ENCODE measurements at regions not wholly inside any gene's neighbourhood (a gene's known extent, or its start where the extent isn't known, plus 50 kb on each side); places are given as distances from the start of the nearest gene placed in this dataset.

DNA sequence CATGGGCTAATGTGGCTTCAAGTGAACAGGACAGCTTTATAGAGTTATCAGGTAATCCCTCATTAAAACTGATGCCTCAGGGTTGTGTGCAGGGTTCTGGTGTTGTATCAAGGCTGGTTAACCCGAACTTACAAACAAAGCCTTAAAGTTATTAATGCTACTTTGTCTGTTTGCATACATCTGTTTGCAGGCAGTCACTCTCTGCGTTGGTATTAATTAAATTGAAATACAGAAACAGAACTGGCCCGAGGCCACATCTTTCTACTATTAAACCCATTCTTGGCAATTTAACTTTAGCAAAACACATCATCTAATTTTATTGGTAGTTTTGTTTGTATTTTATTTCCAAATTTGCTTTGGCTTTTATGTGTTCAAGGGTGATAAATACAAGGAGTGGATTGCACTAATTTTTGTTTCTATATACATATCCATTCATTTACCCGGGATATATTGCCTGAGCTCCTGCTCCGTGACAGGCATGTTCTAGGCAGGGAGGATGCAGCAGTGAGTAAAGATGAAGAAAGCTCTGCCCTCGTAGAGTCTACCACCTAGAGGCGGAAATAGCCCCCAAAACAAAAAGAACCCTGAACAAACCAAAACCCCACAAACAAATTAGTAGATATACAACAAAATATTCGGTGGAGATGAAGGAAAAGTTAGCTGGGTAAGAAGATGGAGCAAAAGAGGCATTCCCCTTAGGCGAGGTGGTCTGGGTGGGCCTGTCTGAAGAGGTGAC, 164.2 kb downstream of the MACROH2A1 start:
- peaks cover 12% of the 10 kb centered on the region for H3K4me1 ChIP-seq (ENCODE audit: insufficient read depth, low read length)
- H3K9me3 ChIP-seq (ENCODE audit: low read depth, low read length): no peaks in the 10 kb centered on the region
- no peak overlapping the region for H3K4me3 ChIP-seq (ENCODE audit: insufficient read depth, low read length)
- H3K27ac ChIP-seq (ENCODE audit: low read depth, low read length): no peak overlapping the region
- H3K79me2 ChIP-seq (ENCODE audit: insufficient read depth, low read length): no peaks in the 10 kb centered on the region
- H4K20me1 ChIP-seq (ENCODE audit: insufficient read depth, low read length): no peaks in the 10 kb centered on the region
- no peak for TF ChIP-seq CTCF (IDR thresholded peaks at IDR 0.05; ENCODE audit: extremely low read depth, low read depth, low read length)
- H2AFZ ChIP-seq (ENCODE audit: low read length): no peak overlapping the region
- no peak overlapping the region for H3K4me2 ChIP-seq (ENCODE audit: insufficient read depth, low read length)
- peak; percentile 56 for DNase-seq (ENCODE audit: insufficient read length, low spot score, missing footprints)
- no peaks in the 10 kb centered on the region for H3K36me3 ChIP-seq (ENCODE audit: insufficient read depth, low read length)
- no peaks in the 10 kb centered on the region for H3K27me3 ChIP-seq (ENCODE audit: insufficient read depth, low read length)

- H3K4me2 ChIP-seq (ENCODE audit: insufficient read depth, low read length): no peak overlapping the region
- no peak overlapping the region for H2AFZ ChIP-seq (ENCODE audit: low read length)
- DNase-seq (ENCODE audit: insufficient read length, low spot score, missing footprints): peak; percentile 15
- no peaks in the 10 kb centered on the region for H3K36me3 ChIP-seq (ENCODE audit: insufficient read depth, low read length)
- no peak for TF ChIP-seq CTCF (IDR thresholded peaks at IDR 0.05; ENCODE audit: extremely low read depth, low read depth, low read length)
- no peak overlapping the region for H3K4me3 ChIP-seq (ENCODE audit: insufficient read depth, low read length)
- H4K20me1 ChIP-seq (ENCODE audit: insufficient read depth, low read length): no peaks in the 10 kb centered on the region
- H3K79me2 ChIP-seq (ENCODE audit: insufficient read depth, low read length): no peaks in the 10 kb centered on the region
- no peaks in the 10 kb centered on the region for H3K27me3 ChIP-seq (ENCODE audit: insufficient read depth, low read length)
- H3K9me3 ChIP-seq (ENCODE audit: low read depth, low read length): no peaks in the 10 kb centered on the region
- H3K27ac ChIP-seq (ENCODE audit: low read depth, low read length): no peak overlapping the region
- H3K4me1 ChIP-seq (ENCODE audit: insufficient read depth, low read length): peaks cover 12% of the 10 kb centered on the region
Measured at GRCh38 chr5:135234242-135234641, 164.8 kb downstream of the MACROH2A1 start.

GRCh38 chr5:135233477-135233876, 165.6 kb downstream of the MACROH2A1 start:
- Histone ChIP-seq H3K4me3 (ENCODE audit: insufficient read depth, low read length) (no peak overlapping the region), H3K27me3 (ENCODE audit: insufficient read depth, low read length) (no peaks in the 10 kb centered on the region), H3K9me3 (ENCODE audit: low read depth, low read length) (no peaks in the 10 kb centered on the region), H3K79me2 (ENCODE audit: insufficient read depth, low read length) (no peaks in the 10 kb centered on the region), H3K4me1 (ENCODE audit: insufficient read depth, low read length) (peaks cover 12% of the 10 kb centered on the region), H3K36me3 (ENCODE audit: insufficient read depth, low read length) (no peaks in the 10 kb centered on the region), H3K4me2 (ENCODE audit: insufficient read depth, low read length) (no peak overlapping the region), H3K27ac (ENCODE audit: low read depth, low read length) (no peak overlapping the region), H4K20me1 (ENCODE audit: insufficient read depth, low read length) (no peaks in the 10 kb centered on the region), H2AFZ (ENCODE audit: low read length) (peak overlapping the region; percentile 83)
- TF ChIP-seq CTCF (IDR thresholded peaks at IDR 0.05; ENCODE audit: extremely low read depth, low read depth, low read length): no peak
- peak; percentile 23 for DNase-seq (ENCODE audit: insufficient read length, low spot score, missing footprints)

GRCh38 chr5:135232958-135233357, 166.1 kb downstream of the MACROH2A1 start:
- Histone ChIP-seq H3K4me3 (ENCODE audit: insufficient read depth, low read length) (no peak overlapping the region), H3K9me3 (ENCODE audit: low read depth, low read length) (no peaks in the 10 kb centered on the region), H4K20me1 (ENCODE audit: insufficient read depth, low read length) (no peaks in the 10 kb centered on the region), H3K27ac (ENCODE audit: low read depth, low read length) (no peak overlapping the region), H3K79me2 (ENCODE audit: insufficient read depth, low read length) (no peaks in the 10 kb centered on the region), H3K27me3 (ENCODE audit: insufficient read depth, low read length) (no peaks in the 10 kb centered on the region), H2AFZ (ENCODE audit: low read length) (peak overlapping the region; percentile 83), H3K36me3 (ENCODE audit: insufficient read depth, low read length) (no peaks in the 10 kb centered on the region), H3K4me1 (ENCODE audit: insufficient read depth, low read length) (peaks cover 12% of the 10 kb centered on the region), H3K4me2 (ENCODE audit: insufficient read depth, low read length) (no peak overlapping the region)
- no peak for TF ChIP-seq CTCF (IDR thresholded peaks at IDR 0.05; ENCODE audit: extremely low read depth, low read depth, low read length)
- DNase-seq (ENCODE audit: insufficient read length, low spot score, missing footprints): peak; percentile 66
